ENCODE measurements at regions not wholly inside any gene's neighbourhood (a gene's known extent, or its start where the extent isn't known, plus 50 kb on each side); places are given as distances from the start of the nearest gene placed in this dataset.

DNA sequence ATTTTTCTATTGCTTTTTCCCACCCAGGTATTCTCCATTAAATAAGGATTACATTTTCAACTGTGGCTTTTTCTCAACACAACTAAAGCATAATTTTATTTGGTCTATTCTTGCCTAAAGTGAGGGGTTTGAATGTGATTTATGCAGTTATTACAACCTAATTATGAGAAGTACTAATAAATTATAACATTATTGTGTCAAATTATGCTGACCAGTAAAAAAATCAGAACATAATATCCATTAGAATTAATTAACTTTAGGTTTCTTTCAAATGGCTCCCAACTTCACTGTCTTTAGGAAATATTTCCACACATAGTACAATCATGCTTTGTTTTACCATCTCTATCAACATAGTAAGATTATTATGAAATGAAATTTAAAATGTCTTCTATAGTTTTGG is 1293.9 kb downstream of the FSTL5 start:
- TF ChIP-seq CTCF (IDR thresholded peaks at IDR 0.05), result no peak
- no peak for TF ChIP-seq POLR2A (IDR thresholded peaks at IDR 0.05)
- no peak for TF ChIP-seq POLR2AphosphoS5 (IDR thresholded peaks at IDR 0.05)
- TF ChIP-seq EP300 (IDR thresholded peaks at IDR 0.05), result no peak
- Histone ChIP-seq H3K4me3 (no peak overlapping the region), H3K4me1 (no peaks in the 10 kb centered on the region), H3K36me3 (no peaks in the 10 kb centered on the region), H3K9me3 (no peaks in the 10 kb centered on the region), H3K27me3 (no peaks in the 10 kb centered on the region), H3K27ac (no peak overlapping the region)
- no peak for ATAC-seq

DNA sequence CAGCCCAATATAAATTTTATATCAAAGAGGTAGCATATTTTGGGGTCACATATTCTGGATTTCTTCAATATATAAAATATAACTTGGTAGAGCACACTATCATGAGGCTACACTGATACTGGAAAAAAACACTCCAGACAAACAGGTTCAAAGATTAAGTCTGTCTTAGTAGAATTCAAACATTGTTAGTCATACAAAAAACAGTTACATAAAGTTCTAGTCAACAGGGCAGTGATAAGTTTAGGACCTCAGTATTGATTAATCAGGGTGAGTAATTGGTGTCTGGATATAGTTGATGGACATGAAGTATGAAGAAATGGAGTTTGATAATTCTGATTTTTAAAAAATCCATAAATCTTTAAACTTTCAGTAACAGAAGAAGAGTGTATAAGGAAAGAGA is 1291.3 kb downstream of the FSTL5 start:
- no peak for ATAC-seq
- Histone ChIP-seq H3K9me3 (no peaks in the 10 kb centered on the region), H3K36me3 (no peaks in the 10 kb centered on the region), H3K27ac (no peak overlapping the region), H3K4me3 (no peak overlapping the region), H3K4me1 (no peaks in the 10 kb centered on the region), H3K27me3 (no peaks in the 10 kb centered on the region)
- TF ChIP-seq CTCF (IDR thresholded peaks at IDR 0.05), result no peak

DNA sequence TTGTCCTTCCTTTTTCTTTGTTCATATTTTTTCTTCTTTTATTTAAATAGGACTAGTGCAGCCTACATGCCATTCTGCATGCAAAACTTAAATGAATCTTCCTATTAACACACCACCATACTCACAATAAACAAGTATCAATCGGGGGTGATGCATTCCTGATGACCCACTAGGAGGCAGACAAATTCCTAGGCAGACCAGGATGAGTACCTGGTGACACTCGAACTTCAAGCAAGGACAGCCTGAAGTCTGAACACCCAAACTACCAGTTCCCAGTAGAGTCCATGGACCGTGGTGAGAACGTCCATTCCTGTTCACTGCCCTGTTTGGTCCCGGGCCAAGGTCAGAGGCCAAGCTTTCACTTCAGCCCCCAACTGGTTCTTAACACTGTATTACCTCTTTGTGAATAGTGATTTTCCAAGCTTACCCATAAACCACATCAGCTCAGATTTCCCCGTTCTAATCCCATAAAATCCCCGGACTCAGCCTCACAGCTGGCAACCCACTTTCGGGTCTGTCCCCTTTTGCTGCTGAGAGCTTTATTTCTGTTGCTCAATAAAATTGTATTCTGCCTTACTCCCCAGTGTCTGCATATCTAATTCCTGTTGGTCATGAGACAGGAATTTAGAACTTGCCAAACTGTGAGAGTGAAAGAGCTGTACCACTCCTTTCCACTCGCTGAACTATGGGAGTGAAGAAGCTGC is 1286.6 kb downstream of the FSTL5 start:
- no peak overlapping the region for H3K4me3 ChIP-seq
- H3K27me3 ChIP-seq, result no peaks in the 10 kb centered on the region
- TF ChIP-seq POLR2A (IDR thresholded peaks at IDR 0.05) (no peak), POLR2AphosphoS5 (IDR thresholded peaks at IDR 0.05) (no peak)
- no peak for ATAC-seq
- H3K27ac ChIP-seq, result no peak overlapping the region
- 71 to 74% methylated on average over 4 to 9 of the region's 9 CpGs for WGBS, 2 donors (ENCODE audit: low coverage in 1 of 2)
- no peaks in the 10 kb centered on the region for H3K4me1 ChIP-seq
- H3K9me3 ChIP-seq, result no peaks in the 10 kb centered on the region
- H3K36me3 ChIP-seq, result no peaks in the 10 kb centered on the region

- no peaks in the 10 kb centered on the region for H3K9me3 ChIP-seq
- WGBS, 2 donors (ENCODE audit: low coverage in 1 of 2), result 82 to 100% methylated on average over 3 to 5 of the region's 5 CpGs
- H3K27ac ChIP-seq, result no peak overlapping the region
- H3K4me3 ChIP-seq, result no peak overlapping the region
- H3K4me1 ChIP-seq, result no peaks in the 10 kb centered on the region
- ATAC-seq, result no peak
- TF ChIP-seq EP300 (IDR thresholded peaks at IDR 0.05), result no peak
- TF ChIP-seq POLR2A (IDR thresholded peaks at IDR 0.05), result no peak
- no peak for TF ChIP-seq CTCF (IDR thresholded peaks at IDR 0.05)
- no peak for TF ChIP-seq POLR2AphosphoS5 (IDR thresholded peaks at IDR 0.05)
- no peaks in the 10 kb centered on the region for H3K27me3 ChIP-seq
- H3K36me3 ChIP-seq, result no peaks in the 10 kb centered on the region
Observed at GRCh38 chr4:160880180-160880579, 1283.6 kb downstream of the FSTL5 start.

- Histone ChIP-seq H3K27ac (no peak overlapping the region), H3K27me3 (no peaks in the 10 kb centered on the region), H3K4me1 (no peaks in the 10 kb centered on the region), H3K36me3 (no peaks in the 10 kb centered on the region), H3K4me3 (no peak overlapping the region), H3K9me3 (no peaks in the 10 kb centered on the region)
- TF ChIP-seq POLR2A (IDR thresholded peaks at IDR 0.05) (no peak), EP300 (IDR thresholded peaks at IDR 0.05) (no peak), POLR2AphosphoS5 (IDR thresholded peaks at IDR 0.05) (no peak), CTCF (IDR thresholded peaks at IDR 0.05) (no peak)
- 92 to 100% methylated on average over 1 of the region's 1 CpG for whole genome bisulfite sequencing, 2 donors (ENCODE audit: low coverage in 1 of 2)
- no peak for ATAC-seq
Observed at GRCh38 chr4:160887668-160888067, 1276.1 kb downstream of the FSTL5 start.

All from gastroesophageal sphincter (tissue), 4 donors.